ENCODE measurements at regions not wholly inside any gene's neighbourhood (a gene's known extent, or its start where the extent isn't known, plus 50 kb on each side); places are given as distances from the start of the nearest gene placed in this dataset.

DNA sequence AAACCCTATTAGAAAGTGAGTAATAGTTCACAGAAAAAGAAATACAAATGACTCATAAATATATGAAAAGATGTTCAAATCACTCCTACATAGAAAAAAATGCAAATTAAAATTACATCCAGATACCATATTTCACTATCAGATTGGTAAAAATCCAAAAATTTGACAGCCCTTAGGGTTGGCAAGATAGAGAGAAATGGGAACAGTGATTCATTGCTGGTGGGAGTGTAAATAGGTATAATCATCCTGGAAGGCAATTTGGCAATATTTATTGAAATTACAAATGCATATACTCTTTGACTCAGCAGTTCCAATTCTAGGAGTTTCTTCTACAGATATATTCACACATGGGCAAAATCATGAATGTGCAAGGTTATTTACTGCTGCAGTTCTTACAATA is 273.5 kb downstream of the NR2F1-AS1 start:
- TF ChIP-seq CTCF (IDR thresholded peaks at IDR 0.05; ENCODE audit: control insufficient read depth, insufficient read depth, low read depth, low read length, missing control alignments): no peak
- peak; percentile 67 for DNase-seq (ENCODE audit: low read depth)
- no peak overlapping the region for H3K4me3 ChIP-seq (ENCODE audit: control insufficient read depth, low read depth, low read length)

- TF ChIP-seq CTCF (IDR thresholded peaks at IDR 0.05; ENCODE audit: control insufficient read depth, insufficient read depth, low read depth, low read length, missing control alignments): no peak
- DNase-seq (ENCODE audit: low read depth): no peak
- no peak overlapping the region for H3K4me3 ChIP-seq (ENCODE audit: control insufficient read depth, low read depth, low read length)
Measured at GRCh38 chr5:93305984-93306383, 275.0 kb downstream of the NR2F1-AS1 start.

GRCh38 chr5:93304456-93305250 is 276.4 kb downstream of the NR2F1-AS1 start:
- no peak overlapping the region for H3K4me3 ChIP-seq (ENCODE audit: control insufficient read depth, low read depth, low read length)
- no peak for TF ChIP-seq CTCF (IDR thresholded peaks at IDR 0.05; ENCODE audit: control insufficient read depth, insufficient read depth, low read depth, low read length, missing control alignments)
- DNase-seq (ENCODE audit: low read depth): no peak

DNA sequence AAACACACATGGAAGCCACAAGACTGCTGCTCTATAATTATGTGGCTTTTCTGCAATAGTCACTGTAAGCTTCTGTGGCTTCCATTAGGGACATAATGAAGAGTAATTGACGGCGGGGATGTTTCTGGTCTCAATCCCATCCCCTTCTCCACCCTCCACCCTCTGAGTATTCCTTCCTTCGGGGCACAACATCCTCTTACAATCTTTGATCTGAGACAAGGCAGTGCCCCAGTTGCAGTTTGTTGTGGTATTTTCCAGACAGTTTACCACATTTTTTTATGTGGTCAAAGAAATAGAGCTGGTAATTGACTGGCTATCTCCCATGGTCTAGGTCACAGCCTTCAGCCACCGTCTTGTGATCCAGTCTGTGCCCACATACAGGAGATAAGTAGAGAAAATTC is 277.7 kb downstream of the NR2F1-AS1 start:
- TF ChIP-seq CTCF (IDR thresholded peaks at IDR 0.05; ENCODE audit: control insufficient read depth, insufficient read depth, low read depth, low read length, missing control alignments): no peak
- no peak for DNase-seq (ENCODE audit: low read depth)
- no peak overlapping the region for H3K4me3 ChIP-seq (ENCODE audit: control insufficient read depth, low read depth, low read length)

- H3K4me3 ChIP-seq (ENCODE audit: control insufficient read depth, low read depth, low read length): no peak overlapping the region
- TF ChIP-seq CTCF (IDR thresholded peaks at IDR 0.05; ENCODE audit: control insufficient read depth, insufficient read depth, low read depth, low read length, missing control alignments): no peak
- DNase-seq (ENCODE audit: low read depth): no peak
Measured at GRCh38 chr5:93302711-93303110, 278.3 kb downstream of the NR2F1-AS1 start.

DNA sequence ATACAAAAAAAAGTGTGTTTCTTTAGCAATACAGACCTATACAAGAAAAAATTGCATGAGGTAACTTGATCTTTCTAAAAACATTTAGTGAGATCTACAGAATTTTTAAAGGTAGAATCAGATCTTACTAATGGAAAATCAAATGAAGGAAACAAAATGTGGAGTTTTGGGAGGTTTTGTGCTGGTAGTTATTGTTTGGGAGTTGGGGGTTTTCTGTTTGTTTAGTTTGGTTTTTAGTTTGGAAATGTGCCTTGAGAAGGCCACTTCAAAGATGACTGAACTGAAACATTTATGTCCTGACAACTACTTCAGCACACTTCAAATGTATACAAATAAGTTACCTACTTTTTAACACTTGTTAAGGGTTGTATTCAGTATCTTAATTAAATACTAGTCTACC is 280.1 kb downstream of the NR2F1-AS1 start:
- DNase-seq (ENCODE audit: low read depth): no peak
- TF ChIP-seq CTCF (IDR thresholded peaks at IDR 0.05; ENCODE audit: control insufficient read depth, insufficient read depth, low read depth, low read length, missing control alignments): no peak

More for the DNA sequence above, 280.1 kb downstream of the NR2F1-AS1 start:
- H3K4me3 ChIP-seq (ENCODE audit: control insufficient read depth, low read depth, low read length): no peak overlapping the region

Measured in AG09309 (cell line).